Mesenchymal stem cell (in vitro differentiated cells and primary cell): ENCODE measurements at regions not wholly inside any gene's neighbourhood (a gene's known extent, or its start where the extent isn't known, plus 50 kb on each side); places are given as distances from the start of the nearest gene placed in this dataset.

ENCODE experiments used
- DNase-seq: peaks from one replicate; pipeline ENCODE4 v3.0.0-alpha.2; 2013
- H2AFZ ChIP-seq: one replicate; pipeline ENCODE4 v1.6.1; 2013; ENCODE audit warnings: low read depth, mild to moderate bottlenecking, control low read depth, inconsistent platforms, low read length, moderate library complexity
- H2AK5ac ChIP-seq: 2 replicates; pipeline ENCODE4 v1.6.1; 2013; ENCODE audit warnings: low read length, moderate library complexity, mild to moderate bottlenecking, inconsistent platforms; ENCODE audit not compliant: severe bottlenecking
- H2BK120ac ChIP-seq: one replicate; pipeline ENCODE4 v1.6.1; 2013; ENCODE audit warnings: low read depth, mild to moderate bottlenecking, inconsistent platforms, low read length, moderate library complexity
- H2BK12ac ChIP-seq, 2 experiments: one replicate each; pipeline ENCODE4 v1.6.1; 2013; ENCODE audit warnings: inconsistent platforms in 2 of 2, low read length in 2 of 2, mild to moderate bottlenecking in 2 of 2, moderate library complexity in 2 of 2, control low read depth in 1 of 2
- H2BK15ac ChIP-seq: one replicate; pipeline ENCODE4 v1.6.1; 2013; ENCODE audit warnings: mild to moderate bottlenecking, low read depth, inconsistent platforms; ENCODE audit not compliant: poor library complexity, severe bottlenecking
- H2BK5ac ChIP-seq: 2 replicates; pipeline ENCODE4 v1.6.1; 2013; ENCODE audit warnings: low read depth, mild to moderate bottlenecking, low read length, control low read depth, inconsistent platforms; ENCODE audit not compliant: poor library complexity, severe bottlenecking
- H3K14ac ChIP-seq, 2 experiments: one replicate each; pipeline ENCODE4 v1.6.1; 2013; ENCODE audit warnings: inconsistent platforms in 2 of 2, low read length in 2 of 2, control low read depth in 1 of 2, mild to moderate bottlenecking in 1 of 2, moderate library complexity in 1 of 2
- H3K18ac ChIP-seq, 2 experiments: one replicate each; pipeline ENCODE4 v1.6.1; 2013; ENCODE audit warnings: inconsistent platforms in 2 of 2, low read length in 2 of 2, control low read depth in 1 of 2, low read depth in 1 of 2, mild to moderate bottlenecking in 1 of 2
- H3K23ac ChIP-seq, 2 experiments: one replicate each; pipeline ENCODE4 v1.6.1; 2013; ENCODE audit warnings: inconsistent platforms in 2 of 2, low read length in 2 of 2, mild to moderate bottlenecking in 2 of 2, moderate library complexity in 2 of 2, control low read depth in 1 of 2
- H3K27ac ChIP-seq: 2 replicates; pipeline ENCODE4 v1.5.1; 2013; ENCODE audit warnings: mild to moderate bottlenecking, moderate library complexity, low read length, control low read depth, inconsistent platforms; ENCODE audit not compliant: poor library complexity, severe bottlenecking
- H3K27me3 ChIP-seq, 2 experiments: 2 replicates each; pipeline versions ENCODE4 v1.6.1 to v1.7.0; 2013; ENCODE audit warnings: low read length in 2 of 2, mild to moderate bottlenecking in 2 of 2, moderate library complexity in 2 of 2, control low read depth in 1 of 2, inconsistent platforms in 1 of 2; ENCODE audit not compliant: control insufficient read depth in 1 of 2, insufficient read depth in 1 of 2
- H3K36me3 ChIP-seq, 2 experiments: 2 replicates each; pipeline versions ENCODE4 v1.6.1 to v1.7.0; 2013; ENCODE audit warnings: low read length in 2 of 2, control low read depth in 1 of 2, inconsistent platforms in 1 of 2, low read depth in 1 of 2, mild to moderate bottlenecking in 1 of 2; ENCODE audit not compliant: insufficient read depth in 2 of 2, control insufficient read depth in 1 of 2
- H3K4ac ChIP-seq, 2 experiments: one replicate each; pipeline ENCODE4 v1.6.1; 2013; ENCODE audit warnings: inconsistent platforms in 2 of 2, low read length in 2 of 2, mild to moderate bottlenecking in 2 of 2, moderate library complexity in 2 of 2, control low read depth in 1 of 2, low read depth in 1 of 2
- H3K4me1 ChIP-seq: 2 replicates; pipeline ENCODE4 v1.6.1; 2013; ENCODE audit warnings: low read depth, low read length, control low read depth; ENCODE audit not compliant: control insufficient read depth, insufficient read depth
- H3K4me2 ChIP-seq: 2 replicates; pipeline ENCODE4 v1.6.1; 2013; ENCODE audit warnings: low read length, mild to moderate bottlenecking, inconsistent platforms; ENCODE audit not compliant: poor library complexity, severe bottlenecking
- H3K4me3 ChIP-seq, 2 experiments: 2 replicates each; pipeline versions ENCODE4 v1.5.1 to v1.7.0; 2013; ENCODE audit warnings: low read length in 2 of 2, mild to moderate bottlenecking in 2 of 2, control low read depth in 1 of 2, low read depth in 1 of 2; ENCODE audit not compliant: insufficient read depth in 1 of 2
- H3K79me1 ChIP-seq: replicated peaks from 2 replicates; pipeline ENCODE4 v1.6.1; 2013; ENCODE audit warnings: mild to moderate bottlenecking, control low read depth, low read length, inconsistent platforms; ENCODE audit not compliant: poor library complexity, severe bottlenecking
- H3K9ac ChIP-seq: 2 replicates; pipeline ENCODE4 v1.7.0; 2013; ENCODE audit warnings: mild to moderate bottlenecking, low read length, moderate library complexity
- H3K9me3 ChIP-seq: 2 replicates; pipeline ENCODE4 v1.7.0; 2013; ENCODE audit warnings: mild to moderate bottlenecking, low read length; ENCODE audit not compliant: control insufficient read depth
- H4K8ac ChIP-seq: one replicate; pipeline ENCODE4 v1.6.1; 2013; ENCODE audit warnings: inconsistent platforms, mild to moderate bottlenecking, low read length, moderate library complexity
- H4K91ac ChIP-seq: one replicate; pipeline ENCODE4 v1.6.1; 2013; ENCODE audit warnings: mild to moderate bottlenecking, low read length, inconsistent platforms
- WGBS: methylation state at CpG from one replicate; pipeline ENCODE4 v1.1.7; 2013; ENCODE audit warnings: mixed read lengths; 5-methylcytosine and 5-hydroxymethylcytosine counted together

- WGBS: 56% methylated on average over 2 of the region's 2 CpGs
Observed at GRCh38 chr5:37906416-37906815, 66.6 kb upstream of the GDNF start.

GRCh38 chr5:37905230-37905629 is 65.4 kb upstream of the GDNF start:
- Histone ChIP-seq H2BK5ac (no peak overlapping the region), H2BK120ac (no peak overlapping the region), H3K79me1 (no peaks in the 10 kb centered on the region), H3K36me3 (no peaks in the 10 kb centered on the region), H3K23ac (no peak overlapping the region), H4K91ac (no peak overlapping the region), H3K27me3 (peaks cover 29 to 52% of the 10 kb centered on the region in 2 experiments), H2BK15ac (no peak overlapping the region), H3K4me2 (no peak overlapping the region), H2AK5ac (no peak overlapping the region), H3K4me3 (no peak overlapping the region), H3K4me1 (peaks cover 2% of the 10 kb centered on the region), H3K14ac (no peak overlapping the region), H4K8ac (no peak overlapping the region), H3K4ac (no peak overlapping the region), H2AFZ (no peak overlapping the region), H3K18ac (no peak overlapping the region), H3K9me3 (no peaks in the 10 kb centered on the region), H3K27ac (no peak overlapping the region), H2BK12ac (no peak overlapping the region), H3K9ac (no peak overlapping the region)
- no peak for DNase-seq
- WGBS: 79% methylated on average over 3 of the region's 3 CpGs

More at GRCh38 chr5:37906416-37906815, 66.6 kb upstream of the GDNF start:
- Histone ChIP-seq H3K14ac (no peak overlapping the region), H3K4me3 (no peak overlapping the region), H3K9ac (no peak overlapping the region), H2BK12ac (no peak overlapping the region), H2AFZ (no peak overlapping the region), H2BK15ac (no peak overlapping the region), H4K91ac (no peak overlapping the region), H3K23ac (no peak overlapping the region), H3K4ac (no peak overlapping the region), H3K4me2 (no peak overlapping the region), H2AK5ac (no peak overlapping the region), H3K36me3 (no peaks in the 10 kb centered on the region), H2BK5ac (no peak overlapping the region), H3K27ac (no peak overlapping the region), H3K18ac (no peak overlapping the region), H3K4me1 (no peaks in the 10 kb centered on the region), H2BK120ac (no peak overlapping the region), H3K27me3 (peaks cover 33 to 57% of the 10 kb centered on the region in 2 experiments), H3K9me3 (no peaks in the 10 kb centered on the region), H4K8ac (no peak overlapping the region), H3K79me1 (no peaks in the 10 kb centered on the region)
- DNase-seq: no peak

- peaks cover 27 to 33% of the 10 kb centered on the region in 2 experiments for H3K27me3 ChIP-seq
- H3K4me2 ChIP-seq: no peak overlapping the region
- no peak overlapping the region for H2BK5ac ChIP-seq
- H3K14ac ChIP-seq: no peak overlapping the region
- H3K36me3 ChIP-seq: no peaks in the 10 kb centered on the region
- no peak overlapping the region for H3K23ac ChIP-seq
- 74% methylated on average over 3 of the region's 3 CpGs for WGBS
- no peaks in the 10 kb centered on the region for H3K9me3 ChIP-seq
- H3K27ac ChIP-seq: no peak overlapping the region
- H3K18ac ChIP-seq: no peak overlapping the region
- no peak overlapping the region for H3K4me3 ChIP-seq
- peaks cover 2% of the 10 kb centered on the region for H3K4me1 ChIP-seq
- no peak overlapping the region for H4K91ac ChIP-seq
- H3K79me1 ChIP-seq: no peaks in the 10 kb centered on the region
- DNase-seq: no peak
- H2BK12ac ChIP-seq: no peak overlapping the region
- no peak overlapping the region for H2AFZ ChIP-seq
- no peak overlapping the region for H2BK15ac ChIP-seq
- no peak overlapping the region for H2AK5ac ChIP-seq
- no peak overlapping the region for H2BK120ac ChIP-seq
- H3K9ac ChIP-seq: no peak overlapping the region
- no peak overlapping the region for H3K4ac ChIP-seq
- no peak overlapping the region for H4K8ac ChIP-seq
Observed at GRCh38 chr5:37902323-37902722, 62.5 kb upstream of the GDNF start.

- H4K91ac ChIP-seq: no peak overlapping the region
- H3K4ac ChIP-seq: no peak overlapping the region
- no peak overlapping the region for H2BK15ac ChIP-seq
- H3K9me3 ChIP-seq: no peaks in the 10 kb centered on the region
- H3K4me1 ChIP-seq: peaks cover 2% of the 10 kb centered on the region
- no peak overlapping the region for H3K4me2 ChIP-seq
- H3K14ac ChIP-seq: no peak overlapping the region
- no peak overlapping the region for H2BK5ac ChIP-seq
- H3K27me3 ChIP-seq: peaks cover 29% of the 10 kb centered on the region in 2 experiments
- H2BK12ac ChIP-seq: no peak overlapping the region
- no peak overlapping the region for H3K9ac ChIP-seq
- no peaks in the 10 kb centered on the region for H3K79me1 ChIP-seq
- H4K8ac ChIP-seq: no peak overlapping the region
- no peaks in the 10 kb centered on the region for H3K36me3 ChIP-seq
- 20% methylated on average over 1 of the region's 1 CpG for WGBS
- H3K18ac ChIP-seq: no peak overlapping the region
- no peak overlapping the region for H2AFZ ChIP-seq
- H3K23ac ChIP-seq: no peak overlapping the region
- no peak overlapping the region for H2BK120ac ChIP-seq
- H3K27ac ChIP-seq: no peak overlapping the region
- peak; percentile 55 for DNase-seq
- H3K4me3 ChIP-seq: no peak overlapping the region
- H2AK5ac ChIP-seq: no peak overlapping the region
Observed at GRCh38 chr5:37900692-37901091, 60.9 kb upstream of the GDNF start.
